ENCODE measurements at regions not wholly inside any gene's neighbourhood (a gene's known extent, or its start where the extent isn't known, plus 50 kb on each side); places are given as distances from the start of the nearest gene placed in this dataset.

DNA sequence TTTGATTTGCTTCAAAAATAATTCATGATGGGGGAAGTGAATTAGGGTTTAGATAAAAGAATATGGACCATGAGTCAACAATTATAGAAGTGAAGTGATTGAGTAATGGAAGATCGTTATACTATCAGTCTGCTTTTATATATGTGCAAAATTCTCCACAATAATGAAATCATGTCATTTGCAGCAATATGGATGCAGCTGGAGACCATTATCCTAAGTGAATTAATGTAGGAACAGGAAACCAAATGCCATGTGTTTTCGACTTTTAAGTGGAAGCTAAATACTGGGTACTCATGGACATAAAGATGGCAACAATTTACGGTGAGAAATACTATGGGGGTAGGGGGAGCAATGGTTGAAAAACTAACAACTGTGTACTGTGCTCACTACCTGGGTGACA, 144.7 kb upstream of the SRD5A2 start:
- intact Hi-C loops (cut with DNase I; ENCODE audit: low total_unique reads) (no loop called here), in situ Hi-C loops (cut with MboI; ENCODE audit: low pct_ligation_motif_present in 1 of 4, low pct_unique_long_range_greater_than_20kb in 1 of 4, low sequenced_read_pairs in 3 of 4) (no loop called here)
- no peaks in the 10 kb centered on the region for H3K27me3 ChIP-seq

DNA sequence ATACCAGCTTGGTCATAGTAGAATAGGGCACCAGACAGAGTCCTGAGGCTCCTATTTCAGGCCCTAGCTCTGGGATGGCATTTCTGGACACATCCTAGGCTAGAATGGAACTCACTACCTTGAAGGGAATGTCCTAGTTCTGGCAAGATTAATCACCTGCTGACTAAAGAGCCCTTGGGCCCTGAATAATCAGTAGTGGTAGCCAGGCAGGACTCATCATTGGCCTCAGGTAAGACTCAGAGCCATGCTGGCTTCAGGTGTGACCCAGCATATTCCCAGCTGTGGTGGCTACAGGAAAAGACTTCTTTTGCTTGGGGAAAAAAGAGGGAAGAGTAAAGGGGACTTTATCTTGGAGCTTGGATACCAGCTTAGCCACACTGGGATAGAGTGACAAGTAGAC, 131.0 kb upstream of the SRD5A2 start:
- intact Hi-C loops (cut with DNase I; ENCODE audit: low total_unique reads), result no loop called here
- no peaks in the 10 kb centered on the region for H3K4me1 ChIP-seq
- no peak overlapping the region for H3K4me3 ChIP-seq
- no peak overlapping the region for H3K27ac ChIP-seq
- no peak for DNase-seq
- TF ChIP-seq, protein P1, sequence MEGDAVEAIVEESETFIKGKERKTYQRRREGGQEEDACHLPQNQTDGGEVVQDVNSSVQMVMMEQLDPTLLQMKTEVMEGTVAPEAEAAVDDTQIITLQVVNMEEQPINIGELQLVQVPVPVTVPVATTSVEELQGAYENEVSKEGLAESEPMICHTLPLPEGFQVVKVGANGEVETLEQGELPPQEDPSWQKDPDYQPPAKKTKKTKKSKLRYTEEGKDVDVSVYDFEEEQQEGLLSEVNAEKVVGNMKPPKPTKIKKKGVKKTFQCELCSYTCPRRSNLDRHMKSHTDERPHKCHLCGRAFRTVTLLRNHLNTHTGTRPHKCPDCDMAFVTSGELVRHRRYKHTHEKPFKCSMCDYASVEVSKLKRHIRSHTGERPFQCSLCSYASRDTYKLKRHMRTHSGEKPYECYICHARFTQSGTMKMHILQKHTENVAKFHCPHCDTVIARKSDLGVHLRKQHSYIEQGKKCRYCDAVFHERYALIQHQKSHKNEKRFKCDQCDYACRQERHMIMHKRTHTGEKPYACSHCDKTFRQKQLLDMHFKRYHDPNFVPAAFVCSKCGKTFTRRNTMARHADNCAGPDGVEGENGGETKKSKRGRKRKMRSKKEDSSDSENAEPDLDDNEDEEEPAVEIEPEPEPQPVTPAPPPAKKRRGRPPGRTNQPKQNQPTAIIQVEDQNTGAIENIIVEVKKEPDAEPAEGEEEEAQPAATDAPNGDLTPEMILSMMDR (IDR thresholded peaks at IDR 0.05), result no peak
- TF ChIP-seq POLR2A (IDR thresholded peaks at IDR 0.05), result no peak
- no peak for TF ChIP-seq POLR2AphosphoS5 (IDR thresholded peaks at IDR 0.05)
- TF ChIP-seq EP300 (IDR thresholded peaks at IDR 0.05; ENCODE audit: low read depth), result no peak
- no peaks in the 10 kb centered on the region for H3K27me3 ChIP-seq
- no peaks in the 10 kb centered on the region for H3K36me3 ChIP-seq
- in situ Hi-C loops (cut with MboI; ENCODE audit: low pct_ligation_motif_present in 1 of 4, low pct_unique_long_range_greater_than_20kb in 1 of 4, low sequenced_read_pairs in 3 of 4), result no loop called here
- H3K9me3 ChIP-seq, result no peaks in the 10 kb centered on the region

More for the DNA sequence above, 144.7 kb upstream of the SRD5A2 start:
- TF ChIP-seq POLR2A (IDR thresholded peaks at IDR 0.05), result no peak
- no peak for TF ChIP-seq EP300 (IDR thresholded peaks at IDR 0.05; ENCODE audit: low read depth)
- TF ChIP-seq, protein P1 (IDR thresholded peaks at IDR 0.05), result no peak
- Histone ChIP-seq H3K4me3 (no peak overlapping the region), H3K36me3 (no peaks in the 10 kb centered on the region), H3K27ac (no peak overlapping the region), H3K4me1 (no peaks in the 10 kb centered on the region), H3K9me3 (no peaks in the 10 kb centered on the region)
- no peak for DNase-seq
- 85 to 92% methylated on average over 2 to 3 of the region's 3 CpGs for WGBS, 2 donors (ENCODE audit: low coverage in 1 of 2)

DNA sequence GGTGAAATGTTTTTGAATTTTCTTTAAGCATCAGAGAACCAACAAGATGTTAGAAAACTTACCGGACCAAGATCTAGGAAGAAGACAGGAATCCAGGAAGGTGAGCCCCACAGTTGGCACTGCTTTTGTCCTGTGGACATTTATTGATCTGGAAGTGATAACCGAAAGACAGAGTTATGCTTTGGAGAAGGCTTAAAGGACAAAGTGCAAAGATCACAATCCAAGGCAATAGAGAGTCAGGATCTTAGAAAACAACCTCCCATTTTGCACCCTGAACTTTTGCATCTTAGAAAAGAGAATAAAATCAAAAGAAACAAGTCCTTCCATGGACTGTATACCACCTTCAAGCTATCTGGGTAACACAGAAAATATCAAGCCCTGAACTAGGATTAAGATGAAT, 129.4 kb upstream of the SRD5A2 start:
- Histone ChIP-seq H3K36me3 (no peaks in the 10 kb centered on the region), H3K4me1 (no peaks in the 10 kb centered on the region), H3K4me3 (no peak overlapping the region), H3K9me3 (no peaks in the 10 kb centered on the region), H3K27me3 (no peaks in the 10 kb centered on the region), H3K27ac (no peak overlapping the region)
- no peak for DNase-seq
- TF ChIP-seq POLR2A (IDR thresholded peaks at IDR 0.05) (no peak), EP300 (IDR thresholded peaks at IDR 0.05; ENCODE audit: low read depth) (no peak), POLR2AphosphoS5 (IDR thresholded peaks at IDR 0.05) (no peak)
- TF ChIP-seq, protein P1 (IDR thresholded peaks at IDR 0.05), result no peak
- intact Hi-C loops (cut with DNase I; ENCODE audit: low total_unique reads) (no loop called here), in situ Hi-C loops (cut with MboI; ENCODE audit: low pct_ligation_motif_present in 1 of 4, low pct_unique_long_range_greater_than_20kb in 1 of 4, low sequenced_read_pairs in 3 of 4) (no loop called here)
- 85% methylated on average over 2 of the region's 2 CpGs; no CpG with 5 or more reads in 1 of the 2 donors for WGBS, 2 donors (ENCODE audit: low coverage in 1 of 2)

DNA sequence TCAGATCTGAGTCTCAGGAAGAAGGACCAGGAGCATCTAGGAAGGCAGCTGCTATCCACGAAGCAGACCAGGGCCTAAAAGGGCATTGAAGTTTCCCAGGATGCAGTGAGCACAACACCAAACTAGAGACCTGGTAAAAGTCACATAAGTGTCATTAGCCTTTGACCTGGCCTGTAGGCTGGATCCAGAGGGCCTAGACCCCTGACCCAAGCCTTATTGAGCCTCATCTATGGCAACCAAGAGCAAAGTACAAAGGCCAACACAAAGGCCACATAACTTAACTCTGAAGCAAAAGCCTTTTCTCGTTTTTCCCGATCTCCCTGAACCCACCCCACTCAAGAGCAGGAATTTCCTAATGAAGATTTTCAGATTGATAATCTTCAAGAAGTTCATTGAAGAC, 127.3 kb upstream of the SRD5A2 start:
- H3K4me3 ChIP-seq, result no peak overlapping the region
- H3K36me3 ChIP-seq, result no peaks in the 10 kb centered on the region
- intact Hi-C loops (cut with DNase I; ENCODE audit: low total_unique reads) (no loop called here), in situ Hi-C loops (cut with MboI; ENCODE audit: low pct_ligation_motif_present in 1 of 4, low pct_unique_long_range_greater_than_20kb in 1 of 4, low sequenced_read_pairs in 3 of 4) (no loop called here)
- WGBS, 2 donors (ENCODE audit: low coverage in 1 of 2), result 67 to 76% methylated on average over 3 of the region's 3 CpGs
- H3K27me3 ChIP-seq, result no peaks in the 10 kb centered on the region
- H3K9me3 ChIP-seq, result no peaks in the 10 kb centered on the region
- H3K4me1 ChIP-seq, result no peaks in the 10 kb centered on the region
- no peak overlapping the region for H3K27ac ChIP-seq
- no peak for DNase-seq
- no peak for TF ChIP-seq EP300 (IDR thresholded peaks at IDR 0.05; ENCODE audit: low read depth)
- no peak for TF ChIP-seq POLR2A (IDR thresholded peaks at IDR 0.05)
- TF ChIP-seq, protein P1 (IDR thresholded peaks at IDR 0.05), result no peak
- TF ChIP-seq POLR2AphosphoS5 (IDR thresholded peaks at IDR 0.05), result no peak

Measured in transverse colon (tissue), 4 donors.